ENCODE measurements at regions not wholly inside any gene's neighbourhood (a gene's known extent, or its start where the extent isn't known, plus 50 kb on each side); places are given as distances from the start of the nearest gene placed in this dataset.

DNA sequence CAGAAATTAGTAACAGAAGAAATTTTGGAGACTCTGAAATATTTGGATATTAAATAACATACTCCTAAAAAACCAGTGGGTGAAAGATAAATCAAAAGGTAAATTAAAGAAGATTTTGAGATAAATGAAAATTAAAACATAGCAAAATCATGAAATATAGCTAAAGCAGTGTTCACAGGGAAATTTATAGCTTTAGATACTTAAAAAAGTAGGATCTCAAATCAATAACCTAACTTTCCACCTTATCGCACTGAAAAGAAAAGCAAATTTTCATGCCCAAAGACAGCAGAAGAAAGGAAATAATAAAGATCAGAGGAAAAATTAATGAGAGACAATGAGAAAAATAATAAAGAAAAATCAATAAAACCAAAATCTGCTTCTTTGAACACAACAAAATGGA is 135.1 kb upstream of the KLF7 start:
- TF ChIP-seq, protein P1, sequence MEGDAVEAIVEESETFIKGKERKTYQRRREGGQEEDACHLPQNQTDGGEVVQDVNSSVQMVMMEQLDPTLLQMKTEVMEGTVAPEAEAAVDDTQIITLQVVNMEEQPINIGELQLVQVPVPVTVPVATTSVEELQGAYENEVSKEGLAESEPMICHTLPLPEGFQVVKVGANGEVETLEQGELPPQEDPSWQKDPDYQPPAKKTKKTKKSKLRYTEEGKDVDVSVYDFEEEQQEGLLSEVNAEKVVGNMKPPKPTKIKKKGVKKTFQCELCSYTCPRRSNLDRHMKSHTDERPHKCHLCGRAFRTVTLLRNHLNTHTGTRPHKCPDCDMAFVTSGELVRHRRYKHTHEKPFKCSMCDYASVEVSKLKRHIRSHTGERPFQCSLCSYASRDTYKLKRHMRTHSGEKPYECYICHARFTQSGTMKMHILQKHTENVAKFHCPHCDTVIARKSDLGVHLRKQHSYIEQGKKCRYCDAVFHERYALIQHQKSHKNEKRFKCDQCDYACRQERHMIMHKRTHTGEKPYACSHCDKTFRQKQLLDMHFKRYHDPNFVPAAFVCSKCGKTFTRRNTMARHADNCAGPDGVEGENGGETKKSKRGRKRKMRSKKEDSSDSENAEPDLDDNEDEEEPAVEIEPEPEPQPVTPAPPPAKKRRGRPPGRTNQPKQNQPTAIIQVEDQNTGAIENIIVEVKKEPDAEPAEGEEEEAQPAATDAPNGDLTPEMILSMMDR (conservative IDR thresholded peaks at IDR 0.05): no peak
- no peak for TF ChIP-seq EZH2 (IDR thresholded peaks at IDR 0.05; ENCODE audit: low read depth)

All from PC-9 (cell line).